Transverse colon (tissue), 4 donors: ENCODE measurements at regions not wholly inside any gene's neighbourhood (a gene's known extent, or its start where the extent isn't known, plus 50 kb on each side); places are given as distances from the start of the nearest gene placed in this dataset.

Experiments
- DNase-seq: peaks from one replicate; pipeline ENCODE4 v3.0.0-alpha.2; 2019
- H3K27ac ChIP-seq, 4 donors: fragments of 200-600 bp; sonication (generic); 2 replicates each; pipeline ENCODE4 v1.5.1; 2016 to 2018; ENCODE audit warnings: inconsistent platforms in 4 of 4
- H3K27me3 ChIP-seq: fragments of 200-600 bp; sonication (generic); 2 replicates; pipeline ENCODE4 v1.5.1; 2017; ENCODE audit warnings: inconsistent platforms
- H3K36me3 ChIP-seq, 4 donors: fragments of 200-600 bp; sonication (generic); 2 replicates each; pipeline ENCODE4 v1.5.1; 2017 to 2019; ENCODE audit warnings: inconsistent platforms in 4 of 4
- H3K4me1 ChIP-seq, 4 donors: fragments of 200-600 bp; sonication (generic); 2 replicates each; pipeline ENCODE4 v1.5.1; 2017 to 2020; ENCODE audit warnings: inconsistent platforms in 4 of 4
- H3K4me3 ChIP-seq, 4 donors: fragments of 200-600 bp; sonication (generic); 1 replicate in 1 of 4; 2 replicates in 3 of 4; pipeline versions ENCODE4 v1.5.1 to v1.6.1; 2017 to 2019; ENCODE audit warnings: inconsistent platforms in 4 of 4
- H3K9me3 ChIP-seq, 2 donors: fragments of 200-600 bp; sonication (generic); 2 replicates each; pipeline ENCODE4 v1.5.1; 2017 to 2019; ENCODE audit warnings: inconsistent platforms in 2 of 2
- EP300 ChIP-seq: sonication (generic); formaldehyde crosslinking; IDR thresholded peaks from one replicate; pipeline ENCODE4 v1.6.1; 2017; ENCODE audit warnings: antibody characterized with exemption, low read depth
- POLR2A ChIP-seq: fragments of 450-650 bp; IDR thresholded peaks from one replicate; pipeline ENCODE4 v1.6.1; 2016; ENCODE audit warnings: antibody characterized with exemption, mild to moderate bottlenecking, moderate library complexity
- POLR2AphosphoS5 ChIP-seq, 3 donors: sonication (generic); formaldehyde crosslinking; IDR thresholded peaks; one replicate each; pipeline ENCODE4 v1.6.1; 2016; ENCODE audit warnings: antibody characterized with exemption in 3 of 3
- WGBS, 2 donors: methylation state at CpG; one replicate each; pipeline ENCODE4 v1.1.5; 2018; ENCODE audit warnings: low coverage in 1 of 2; 5-methylcytosine and 5-hydroxymethylcytosine counted together
- in situ Hi-C, 4 donors: fragments of 200-750 bp; cut with MboI; loops; one replicate each; pipeline versions ENCODE4 v1.15.0 to v1.15.1; 2017; ENCODE audit warnings: low sequenced_read_pairs in 3 of 4, low pct_ligation_motif_present in 1 of 4, low pct_unique_long_range_greater_than_20kb in 1 of 4
- intact Hi-C: fragments of 100-400 bp; cut with DNase I; formaldehyde crosslinking; loops from one replicate; pipeline ENCODE4 v1.15.1; 2023; ENCODE audit warnings: low total_unique reads
- TF ChIP-seq, protein P1 (sequence below), 5 experiments: fragments of 200-600 bp in 3 of 5; fragments of 450-650 bp in 2 of 5; sonication (generic) in 3 of 5; IDR thresholded peaks; 1 replicate in 2 of 5; 2 replicates in 3 of 5; pipeline ENCODE4 v1.5.1; 2016 to 2017; ENCODE audit warnings: antibody characterized with exemption in 5 of 5, inconsistent platforms in 3 of 5, mild to moderate bottlenecking in 2 of 5, moderate library complexity in 1 of 5

GRCh38 chr4:180372691-180373090, 1870.5 kb upstream of the TENM3 start:
- in situ Hi-C loops: no loop called here
- no peak overlapping the region for H3K4me3 ChIP-seq
- intact Hi-C loops: no loop called here
- H3K36me3 ChIP-seq: no peaks in the 10 kb centered on the region
- no peaks in the 10 kb centered on the region for H3K4me1 ChIP-seq
- H3K9me3 ChIP-seq: no peaks in the 10 kb centered on the region
- DNase-seq: no peak
- H3K27me3 ChIP-seq: no peaks in the 10 kb centered on the region
- no peak overlapping the region for H3K27ac ChIP-seq
- TF ChIP-seq, protein P1, sequence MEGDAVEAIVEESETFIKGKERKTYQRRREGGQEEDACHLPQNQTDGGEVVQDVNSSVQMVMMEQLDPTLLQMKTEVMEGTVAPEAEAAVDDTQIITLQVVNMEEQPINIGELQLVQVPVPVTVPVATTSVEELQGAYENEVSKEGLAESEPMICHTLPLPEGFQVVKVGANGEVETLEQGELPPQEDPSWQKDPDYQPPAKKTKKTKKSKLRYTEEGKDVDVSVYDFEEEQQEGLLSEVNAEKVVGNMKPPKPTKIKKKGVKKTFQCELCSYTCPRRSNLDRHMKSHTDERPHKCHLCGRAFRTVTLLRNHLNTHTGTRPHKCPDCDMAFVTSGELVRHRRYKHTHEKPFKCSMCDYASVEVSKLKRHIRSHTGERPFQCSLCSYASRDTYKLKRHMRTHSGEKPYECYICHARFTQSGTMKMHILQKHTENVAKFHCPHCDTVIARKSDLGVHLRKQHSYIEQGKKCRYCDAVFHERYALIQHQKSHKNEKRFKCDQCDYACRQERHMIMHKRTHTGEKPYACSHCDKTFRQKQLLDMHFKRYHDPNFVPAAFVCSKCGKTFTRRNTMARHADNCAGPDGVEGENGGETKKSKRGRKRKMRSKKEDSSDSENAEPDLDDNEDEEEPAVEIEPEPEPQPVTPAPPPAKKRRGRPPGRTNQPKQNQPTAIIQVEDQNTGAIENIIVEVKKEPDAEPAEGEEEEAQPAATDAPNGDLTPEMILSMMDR (IDR thresholded peaks at IDR 0.05): no peak
- TF ChIP-seq EP300: no peak
- TF ChIP-seq POLR2AphosphoS5 (IDR thresholded peaks at IDR 0.05): no peak
- no peak for TF ChIP-seq POLR2A

GRCh38 chr4:180377741-180378140, 1865.5 kb upstream of the TENM3 start:
- H3K27me3 ChIP-seq: no peaks in the 10 kb centered on the region
- TF ChIP-seq EP300 (no peak), POLR2AphosphoS5 (IDR thresholded peaks at IDR 0.05) (no peak), POLR2A (no peak)
- TF ChIP-seq, protein P1 (IDR thresholded peaks at IDR 0.05): no peak
- H3K27ac ChIP-seq: no peak overlapping the region
- 43 to 45% methylated on average over 1 of the region's 1 CpG for WGBS, 2 donors
- intact Hi-C loops: no loop called here
- H3K36me3 ChIP-seq: no peaks in the 10 kb centered on the region
- no peak for DNase-seq
- no peaks in the 10 kb centered on the region for H3K4me1 ChIP-seq
- no peak overlapping the region for H3K4me3 ChIP-seq
- H3K9me3 ChIP-seq: no peaks in the 10 kb centered on the region
- in situ Hi-C loops: no loop called here

- 35 to 72% methylated on average over 2 to 5 of the region's 5 CpGs for WGBS, 2 donors
- no peaks in the 10 kb centered on the region for H3K9me3 ChIP-seq
- TF ChIP-seq POLR2A (no peak), POLR2AphosphoS5 (IDR thresholded peaks at IDR 0.05) (no peak), EP300 (no peak)
- TF ChIP-seq, protein P1 (IDR thresholded peaks at IDR 0.05): no peak
- H3K27me3 ChIP-seq: no peaks in the 10 kb centered on the region
- no peak overlapping the region for H3K4me3 ChIP-seq
- no peaks in the 10 kb centered on the region for H3K4me1 ChIP-seq
- intact Hi-C loops (no loop called here), in situ Hi-C loops (no loop called here)
- no peaks in the 10 kb centered on the region for H3K36me3 ChIP-seq
- DNase-seq: no peak
- no peak overlapping the region for H3K27ac ChIP-seq
Measured at GRCh38 chr4:180380733-180381132, 1862.5 kb upstream of the TENM3 start.

- WGBS, 2 donors: 89 to 100% methylated on average over 1 to 2 of the region's 2 CpGs
- no peak for DNase-seq
- in situ Hi-C loops: no loop called here
Measured at GRCh38 chr4:180391613-180392012, 1851.6 kb upstream of the TENM3 start.

More at GRCh38 chr4:180391613-180392012, 1851.6 kb upstream of the TENM3 start:
- Histone ChIP-seq H3K4me1 (no peaks in the 10 kb centered on the region), H3K27ac (no peak overlapping the region), H3K4me3 (no peak overlapping the region), H3K9me3 (no peaks in the 10 kb centered on the region), H3K27me3 (no peaks in the 10 kb centered on the region), H3K36me3 (no peaks in the 10 kb centered on the region)
- intact Hi-C loops: no loop called here
- TF ChIP-seq POLR2AphosphoS5 (IDR thresholded peaks at IDR 0.05): no peak
- TF ChIP-seq, protein P1 (IDR thresholded peaks at IDR 0.05): no peak
- no peak for TF ChIP-seq EP300
- no peak for TF ChIP-seq POLR2A
